CD4-positive, alpha-beta T cell (primary cell): ENCODE measurements at regions not wholly inside any gene's neighbourhood (a gene's known extent, or its start where the extent isn't known, plus 50 kb on each side); places are given as distances from the start of the nearest gene placed in this dataset.

Experiments
- ATAC-seq: fragments of 200-7000 bp; cut with Tn5 transposase; one replicate; pipeline ENCODE4 v1.10.0; 2022; ENCODE audit warnings: mild to moderate bottlenecking; ENCODE audit not compliant: poor library complexity
- CTCF ChIA-PET: fragments of 350-600 bp; sonication (Branson Sonifier 250); formaldehyde crosslinking; loops from one replicate; lab custom pipeline; 2021; ENCODE audit warnings: antibody characterized with exemption, inconsistent platforms; lab: Charles Lee
- POLR2A ChIA-PET: fragments of 350-600 bp; sonication (Branson Sonifier 250); formaldehyde crosslinking; loops from one replicate; lab custom pipeline; 2021; ENCODE audit warnings: antibody characterized with exemption, inconsistent platforms; lab: Charles Lee
- DNase-seq, 14 experiments: peaks; one replicate each; pipeline ENCODE4 v3.0.0-alpha.2; 2013 to 2020; ENCODE audit warnings: mixed read lengths in 2 of 14
- H3K27ac ChIP-seq, 2 donors: one replicate each; pipeline versions ENCODE4 v1.5.1 to v1.7.0; 2013; ENCODE audit warnings: low read length in 2 of 2, low read depth in 1 of 2, mild to moderate bottlenecking in 1 of 2
- H3K27me3 ChIP-seq, 2 experiments: 1 replicate in 1 of 2; 2 replicates in 1 of 2; pipeline versions ENCODE4 v1.6.1 to v1.7.0; 2013; ENCODE audit warnings: low read length in 2 of 2, control low read depth in 1 of 2, mild to moderate bottlenecking in 1 of 2, moderate library complexity in 1 of 2; ENCODE audit not compliant: insufficient read depth in 2 of 2, control insufficient read depth in 1 of 2
- H3K36me3 ChIP-seq: one replicate; pipeline ENCODE4 v1.6.1; 2013; ENCODE audit warnings: low read length, control low read depth; ENCODE audit not compliant: insufficient read depth
- H3K4me1 ChIP-seq: one replicate; pipeline ENCODE4 v1.6.1; 2013; ENCODE audit warnings: low read length, control low read depth; ENCODE audit not compliant: insufficient read depth
- H3K4me3 ChIP-seq: one replicate; pipeline ENCODE4 v1.5.1; 2013; ENCODE audit warnings: mild to moderate bottlenecking, low read length, moderate library complexity
- H3K9me3 ChIP-seq, 2 experiments: 1 replicate in 1 of 2; 2 replicates in 1 of 2; pipeline versions ENCODE4 v1.6.1 to v1.7.0; 2013; ENCODE audit warnings: low read length in 2 of 2, mild to moderate bottlenecking in 2 of 2, control low read depth in 1 of 2, moderate library complexity in 1 of 2; ENCODE audit not compliant: control insufficient read depth in 1 of 2, insufficient read depth in 1 of 2
- H3K27ac Mint-ChIP-seq: one replicate; pipeline ENCODE4 v1.8.0; 2020; ENCODE audit warnings: mixed read lengths
- H3K27me3 Mint-ChIP-seq: one replicate; pipeline ENCODE4 v1.8.0; 2021; ENCODE audit warnings: mixed read lengths
- H3K36me3 Mint-ChIP-seq: one replicate; pipeline ENCODE4 v1.8.0; 2021; ENCODE audit warnings: low read depth, mixed read lengths
- H3K4me1 Mint-ChIP-seq: one replicate; pipeline ENCODE4 v1.8.0; 2021; ENCODE audit warnings: low read depth, mixed read lengths
- H3K4me3 Mint-ChIP-seq: one replicate; pipeline ENCODE4 v1.8.0; 2020; ENCODE audit warnings: mild to moderate bottlenecking, mixed read lengths
- H3K9me3 Mint-ChIP-seq: one replicate; pipeline ENCODE4 v1.8.0; 2020; ENCODE audit warnings: mixed read lengths
- CTCF ChIP-seq: fragments of 200-600 bp; IDR thresholded peaks from one replicate; pipeline ENCODE4 v1.8.0; 2022; ENCODE audit warnings: antibody characterized with exemption, mild to moderate bottlenecking
- intact Hi-C, 2 experiments: fragments of 100-400 bp; cut with DNase I in 1 of 2; cut with micrococcal nuclease in 1 of 2; formaldehyde crosslinking; loops; one replicate each; pipeline versions ENCODE4 v1.15.1 to v1.9.0; 2023 to 2025; cut with DNase I, micrococcal nuclease

DNA sequence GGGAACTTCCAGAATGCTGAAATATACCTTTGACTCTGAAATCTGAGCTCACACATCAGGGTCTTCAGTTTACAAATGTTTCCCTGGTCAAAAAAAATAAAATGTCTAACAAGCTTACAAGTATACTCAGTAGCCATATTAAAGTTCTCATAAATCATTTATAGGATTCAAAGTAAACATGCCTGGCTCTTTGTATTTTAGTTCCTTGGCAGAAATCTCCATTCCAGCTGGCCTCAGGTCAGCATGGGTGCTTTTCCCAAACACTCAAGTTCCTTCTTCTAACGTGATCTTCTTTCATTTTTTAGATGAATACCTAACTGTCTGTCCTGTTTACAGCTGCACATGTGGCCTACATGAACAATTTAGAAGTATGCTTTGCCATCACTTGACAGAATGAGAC is 263.2 kb downstream of the GAS1 start:
- TF ChIP-seq CTCF, result no peak
- no peaks in the 10 kb centered on the region for H3K9me3 Mint-ChIP-seq
- no peaks in the 10 kb centered on the region for H3K36me3 Mint-ChIP-seq
- Histone ChIP-seq H3K36me3 (no peaks in the 10 kb centered on the region), H3K4me3 (no peak overlapping the region), H3K27ac (no peak overlapping the region), H3K27me3 (no peaks in the 10 kb centered on the region), H3K9me3 (no peaks in the 10 kb centered on the region), H3K4me1 (no peaks in the 10 kb centered on the region)
- DNase-seq (no peak), ATAC-seq (no peak)
- CTCF ChIA-PET, result no interaction called here
- H3K27ac Mint-ChIP-seq, result no peak overlapping the region
- H3K4me1 Mint-ChIP-seq, result no peaks in the 10 kb centered on the region
- POLR2A ChIA-PET, result no interaction called here
- intact Hi-C loops, result no loop called here
- no peak overlapping the region for H3K4me3 Mint-ChIP-seq
- H3K27me3 Mint-ChIP-seq, result peaks cover 4% of the 10 kb centered on the region

- no peak for ATAC-seq
- CTCF ChIA-PET, result no interaction called here
- H3K27me3 ChIP-seq, result no peaks in the 10 kb centered on the region
- H3K9me3 Mint-ChIP-seq, result no peaks in the 10 kb centered on the region
- no peaks in the 10 kb centered on the region for H3K4me1 ChIP-seq
- DNase-seq, result peak in 1 of 14 experiments; percentile 8
- peak overlapping the region; percentile 83 for H3K4me3 Mint-ChIP-seq
- POLR2A ChIA-PET, result no interaction called here
- intact Hi-C loops, result no loop called here
- no peak for TF ChIP-seq CTCF
- peak overlapping the region; percentile 31 for H3K4me3 ChIP-seq
- H3K36me3 ChIP-seq, result no peaks in the 10 kb centered on the region
- H3K27ac ChIP-seq, result no peak overlapping the region
- H3K27me3 Mint-ChIP-seq, result peaks cover 4% of the 10 kb centered on the region
- H3K27ac Mint-ChIP-seq, result peak overlapping the region; percentile 50
- no peaks in the 10 kb centered on the region for H3K36me3 Mint-ChIP-seq
- H3K9me3 ChIP-seq, result no peaks in the 10 kb centered on the region
- H3K4me1 Mint-ChIP-seq, result no peaks in the 10 kb centered on the region
Observed at GRCh38 chr9:86682240-86682639, 265.1 kb downstream of the GAS1 start.

DNA sequence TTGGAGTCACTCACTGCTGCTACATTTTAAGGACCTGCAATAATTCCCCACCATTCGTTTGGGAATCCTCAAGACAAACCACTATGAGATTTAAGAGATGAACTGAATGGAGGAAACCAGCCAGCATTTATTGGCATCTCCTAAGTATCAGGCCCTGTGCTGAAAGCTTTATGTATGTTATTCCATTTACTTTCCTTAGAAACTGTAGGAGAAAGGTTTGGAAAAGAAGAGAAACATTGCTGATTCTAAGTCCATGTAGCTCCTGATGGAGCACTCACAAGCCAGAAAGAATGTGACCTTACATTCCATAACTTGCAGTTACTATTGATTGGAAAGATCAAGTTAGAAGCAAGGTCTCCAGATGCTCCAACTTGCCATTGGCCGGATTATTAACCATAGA is 267.4 kb downstream of the GAS1 start:
- no peaks in the 10 kb centered on the region for H3K27me3 ChIP-seq
- no peak overlapping the region for H3K4me3 Mint-ChIP-seq
- ChIA-PET CTCF (no interaction called here), POLR2A (no interaction called here)
- H3K27me3 Mint-ChIP-seq, result no peaks in the 10 kb centered on the region
- ATAC-seq (no peak), DNase-seq (no peak)
- no peak for TF ChIP-seq CTCF
- H3K9me3 ChIP-seq, result no peaks in the 10 kb centered on the region
- no peak overlapping the region for H3K27ac ChIP-seq
- intact Hi-C loops, result no loop called here
- H3K27ac Mint-ChIP-seq, result no peak overlapping the region
- H3K36me3 Mint-ChIP-seq, result no peaks in the 10 kb centered on the region
- no peaks in the 10 kb centered on the region for H3K9me3 Mint-ChIP-seq
- H3K4me3 ChIP-seq, result no peak overlapping the region
- H3K4me1 Mint-ChIP-seq, result no peaks in the 10 kb centered on the region
- H3K36me3 ChIP-seq, result no peaks in the 10 kb centered on the region
- no peaks in the 10 kb centered on the region for H3K4me1 ChIP-seq
